ENCODE measurements at regions not wholly inside any gene's neighbourhood (a gene's known extent, or its start where the extent isn't known, plus 50 kb on each side); places are given as distances from the start of the nearest gene placed in this dataset.

- H3K9me3 ChIP-seq (replicated peaks; ENCODE audit: control insufficient read depth, insufficient read depth, low read length) = no peaks in the 10 kb centered on the region
- no peaks in the 10 kb centered on the region for H3K4me1 ChIP-seq (ENCODE audit: control insufficient read depth, extremely low read depth, insufficient read depth, low read length)
- ChIA-PET CTCF (no interaction called here), POLR2A (no interaction called here)
- no peaks in the 10 kb centered on the region for H3K79me2 ChIP-seq (ENCODE audit: control insufficient read depth, insufficient read depth, low read length)
- DNase-seq (ENCODE audit: low read depth, low spot score) = no peak
- dilution Hi-C loops (cut with MboI; ENCODE audit: extremely low pct_ligation_motif_present, low sequenced_read_pairs) (no loop called here), intact Hi-C loops (cut with micrococcal nuclease) (no loop called here)
- H3K27me3 ChIP-seq (ENCODE audit: control insufficient read depth in 2 of 2, insufficient read depth in 2 of 2, low read length in 2 of 2) = no peaks in the 10 kb centered on the region
- FAIRE-seq = no peak
- H4K20me1 ChIP-seq (replicated peaks; ENCODE audit: control insufficient read depth, extremely low read depth, insufficient read depth, low read length) = no peaks in the 10 kb centered on the region
- no peak overlapping the region for H3K4me2 ChIP-seq (ENCODE audit: insufficient read depth, low read length)
- no peak overlapping the region for H3K9ac ChIP-seq (replicated peaks; ENCODE audit: extremely low read depth, insufficient read depth, low read length)
- no TSS peak for BruUV-seq (replicated peaks)
- no peak overlapping the region for H2AFZ ChIP-seq (ENCODE audit: low read depth, low read length)
- no peaks in the 10 kb centered on the region for H3K36me3 ChIP-seq (ENCODE audit: control insufficient read depth in 2 of 2, extremely low read depth in 1 of 2, insufficient read depth in 2 of 2, low read length in 2 of 2)
- no peak overlapping the region for H3K27ac ChIP-seq (ENCODE audit: insufficient read depth, low read depth, low read length)
- no peaks in the 10 kb centered on the region for H3K9me1 ChIP-seq (replicated peaks; ENCODE audit: control insufficient read depth, extremely low read depth, insufficient read depth, low read length)
- H3K4me3 ChIP-seq (replicated peaks in 1 of 3; ENCODE audit: insufficient read depth in 1 of 3, low read depth in 1 of 3, low read length in 3 of 3) = no peak overlapping the region
- TF ChIP-seq GATA2 (IDR thresholded peaks at IDR 0.05; ENCODE audit: insufficient read depth, insufficient read length, low read depth, low read length) = no peak
- TF ChIP-seq MAX (IDR thresholded peaks at IDR 0.05; ENCODE audit: insufficient read depth, insufficient read length) = no peak
- no peak for TF ChIP-seq JUN (IDR thresholded peaks at IDR 0.05; ENCODE audit: borderline replicate concordance, insufficient read depth, insufficient read length, low read depth)
- TF ChIP-seq POLR2AphosphoS5 (IDR thresholded peaks at IDR 0.05; ENCODE audit: insufficient read depth, low read depth, low read length) = no peak
- TF ChIP-seq FOS (IDR thresholded peaks at IDR 0.05; ENCODE audit: borderline replicate concordance, insufficient read depth, low read length) = no peak
- TF ChIP-seq EZH2 (IDR thresholded peaks at IDR 0.05; ENCODE audit: borderline replicate concordance, low read depth, low read length, severe bottlenecking) = no peak
- TF ChIP-seq POLR2A (IDR thresholded peaks at IDR 0.05; ENCODE audit: low read depth, low read length) = no peak
- no peak for TF ChIP-seq CTCF (IDR thresholded peaks at IDR 0.05; ENCODE audit: extremely low read depth in 1 of 2, insufficient read depth in 1 of 2, low read depth in 1 of 2, low read length in 2 of 2)
- TF ChIP-seq MYC (IDR thresholded peaks at IDR 0.05; ENCODE audit: low read depth, low read length) = no peak
Observed at GRCh38 chr6:69584536-69584912, 212.3 kb downstream of the LMBRD1 start.
